Progenitor cell of endocrine pancreas (in vitro differentiated cells): ENCODE measurements at regions not wholly inside any gene's neighbourhood (a gene's known extent, or its start where the extent isn't known, plus 50 kb on each side); places are given as distances from the start of the nearest gene placed in this dataset.

ENCODE experiments used
- DNase-seq: peaks from one replicate; pipeline ENCODE4 v3.0.0; 2021; ENCODE audit warnings: low spot score; ENCODE audit not compliant: unreplicated experiment
- H3K27ac Mint-ChIP-seq: 2 replicates; pipeline ENCODE4 v1.8.0; 2021; ENCODE audit warnings: mild to moderate bottlenecking, moderate library complexity, mixed read lengths
- H3K27me3 Mint-ChIP-seq: 2 replicates; pipeline ENCODE4 v1.8.0; 2021; ENCODE audit warnings: mixed read lengths
- H3K36me3 Mint-ChIP-seq: 2 replicates; pipeline ENCODE4 v1.8.0; 2022; ENCODE audit warnings: mixed read lengths; ENCODE audit not compliant: insufficient read depth
- H3K4me1 Mint-ChIP-seq: 2 replicates; pipeline ENCODE4 v1.8.0; 2021; ENCODE audit warnings: low read depth, mixed read lengths
- H3K4me3 Mint-ChIP-seq: 2 replicates; pipeline ENCODE4 v1.8.0; 2021; ENCODE audit warnings: low read depth, mild to moderate bottlenecking, moderate library complexity, mixed read lengths
- H3K9me3 Mint-ChIP-seq: 2 replicates; pipeline ENCODE4 v1.8.0; 2021; ENCODE audit warnings: low read depth, mixed read lengths
- CTCF ChIP-seq: fragments of 200-600 bp; sonication (generic); IDR thresholded peaks from one replicate; pipeline ENCODE4 v1.5.0; 2021; ENCODE audit warnings: antibody characterized with exemption, mild to moderate bottlenecking; ENCODE audit not compliant: unreplicated experiment

GRCh38 chr14:47833011-47833410 is 157.6 kb upstream of the MDGA2 start:
- Mint-ChIP-seq H3K27ac (no peak overlapping the region), H3K4me1 (no peaks in the 10 kb centered on the region), H3K36me3 (peaks cover 2% of the 10 kb centered on the region), H3K27me3 (no peaks in the 10 kb centered on the region), H3K4me3 (no peak overlapping the region), H3K9me3 (peaks cover 3% of the 10 kb centered on the region)
- no peak for TF ChIP-seq CTCF
- no peak for DNase-seq

- peaks cover 3% of the 10 kb centered on the region for H3K9me3 Mint-ChIP-seq
- no peaks in the 10 kb centered on the region for H3K27me3 Mint-ChIP-seq
- no peaks in the 10 kb centered on the region for H3K4me1 Mint-ChIP-seq
- H3K4me3 Mint-ChIP-seq, result no peak overlapping the region
- peaks cover 2% of the 10 kb centered on the region for H3K36me3 Mint-ChIP-seq
- no peak for TF ChIP-seq CTCF
- no peak for DNase-seq
- H3K27ac Mint-ChIP-seq, result no peak overlapping the region
Observed at GRCh38 chr14:47826809-47827208, 151.4 kb upstream of the MDGA2 start.

GRCh38 chr14:47822326-47822725 is 146.9 kb upstream of the MDGA2 start:
- Mint-ChIP-seq H3K27me3 (no peaks in the 10 kb centered on the region), H3K4me3 (no peak overlapping the region), H3K36me3 (peaks cover 4% of the 10 kb centered on the region), H3K27ac (no peak overlapping the region), H3K9me3 (peaks cover 4% of the 10 kb centered on the region), H3K4me1 (no peaks in the 10 kb centered on the region)
- DNase-seq, result no peak
- no peak for TF ChIP-seq CTCF

GRCh38 chr14:47821135-47821534 is 145.7 kb upstream of the MDGA2 start:
- no peaks in the 10 kb centered on the region for H3K27me3 Mint-ChIP-seq
- H3K9me3 Mint-ChIP-seq, result peaks cover 14% of the 10 kb centered on the region
- no peaks in the 10 kb centered on the region for H3K4me1 Mint-ChIP-seq
- TF ChIP-seq CTCF, result no peak
- H3K4me3 Mint-ChIP-seq, result no peak overlapping the region
- H3K36me3 Mint-ChIP-seq, result peaks cover 9% of the 10 kb centered on the region
- no peak for DNase-seq
- no peak overlapping the region for H3K27ac Mint-ChIP-seq

- no peak overlapping the region for H3K4me3 Mint-ChIP-seq
- peaks cover 8% of the 10 kb centered on the region for H3K9me3 Mint-ChIP-seq
- no peaks in the 10 kb centered on the region for H3K4me1 Mint-ChIP-seq
- H3K27me3 Mint-ChIP-seq, result no peaks in the 10 kb centered on the region
- no peak overlapping the region for H3K27ac Mint-ChIP-seq
- no peak for TF ChIP-seq CTCF
- DNase-seq, result no peak
- peaks cover 6% of the 10 kb centered on the region for H3K36me3 Mint-ChIP-seq
Observed at GRCh38 chr14:47790477-47790876, 115.1 kb upstream of the MDGA2 start.

GRCh38 chr14:47785058-47785457 is 109.7 kb upstream of the MDGA2 start:
- Mint-ChIP-seq H3K9me3 (peaks cover 4% of the 10 kb centered on the region), H3K27me3 (no peaks in the 10 kb centered on the region), H3K4me1 (no peaks in the 10 kb centered on the region), H3K27ac (peak overlapping the region; percentile 60), H3K4me3 (no peak overlapping the region), H3K36me3 (peaks cover 6% of the 10 kb centered on the region)
- no peak for TF ChIP-seq CTCF
- no peak for DNase-seq
